K562 (cell line): ENCODE measurements at regions not wholly inside any gene's neighbourhood (a gene's known extent, or its start where the extent isn't known, plus 50 kb on each side); places are given as distances from the start of the nearest gene placed in this dataset.

Experiments used
- CTCF ChIP-seq, 3 experiments: IDR thresholded peaks in 2 of 3; conservative IDR thresholded peaks in 1 of 3; 2 replicates each; pipeline ENCODE4 v1.5.1; 2011 to 2012; ENCODE audit warnings: low read length in 3 of 3, mild to moderate bottlenecking in 3 of 3, control low read depth in 2 of 3, improper control_type of control experiment in 1 of 3, inconsistent platforms in 1 of 3, low read depth in 1 of 3, mixed read lengths in 1 of 3, moderate library complexity in 1 of 3; ENCODE audit not compliant: insufficient read depth in 2 of 3
- ETV5 ChIP-seq: sonication (generic); formaldehyde crosslinking; IDR thresholded peaks from 2 replicates; pipeline ENCODE4 v1.4.0; 2020; ENCODE audit warnings: low read depth, mild to moderate bottlenecking, missing genetic modification reagents
- GATA2 ChIP-seq: sonication (generic); formaldehyde crosslinking; IDR thresholded peaks from 2 replicates; pipeline ENCODE4 v1.4.0; 2020; ENCODE audit warnings: mild to moderate bottlenecking, missing genetic modification reagents
- KLF16 ChIP-seq: IDR thresholded peaks from 2 replicates; pipeline ENCODE4 v1.6.1; 2016; ENCODE audit warnings: antibody characterized with exemption
- MYNN ChIP-seq, 2 experiments: sonication (generic); formaldehyde crosslinking in 1 of 2; IDR thresholded peaks; 2 replicates each; pipeline versions ENCODE4 v1.5.0 to v1.6.1; 2016 to 2020; ENCODE audit warnings: antibody characterized with exemption in 1 of 2, missing genetic modification reagents in 1 of 2
- PATZ1 ChIP-seq: fragments of 250-450 bp; sonication (Bioruptor Pico); IDR thresholded peaks from 2 replicates; pipeline ENCODE4 v1.5.0; 2020; ENCODE audit warnings: mild to moderate bottlenecking, borderline replicate concordance
- POLR2A ChIP-seq: fragments of 450-650 bp; conservative IDR thresholded peaks from 2 replicates; pipeline ENCODE4 v1.6.1; 2016
- SLC30A9 ChIP-seq: fragments of 250-450 bp; sonication (Bioruptor Pico); IDR thresholded peaks from 2 replicates; pipeline ENCODE4 v1.8.0; 2022; ENCODE audit warnings: mild to moderate bottlenecking, moderate library complexity
- USF2 ChIP-seq: sonication (generic); formaldehyde crosslinking; IDR thresholded peaks from 2 replicates; pipeline ENCODE4 v1.5.0; 2020; ENCODE audit warnings: missing genetic modification reagents
- ZNF311 ChIP-seq: fragments of 250-450 bp; sonication (Bioruptor Pico); IDR thresholded peaks from 2 replicates; pipeline ENCODE4 v1.4.0; 2020; ENCODE audit warnings: mild to moderate bottlenecking, moderate library complexity

- TF ChIP-seq CTCF (IDR thresholded peaks at IDR 0.05 in 2 of 3, conservative IDR thresholded peaks at IDR 0.05 in 1 of 3; ENCODE audit: insufficient read depth in 2 of 3, low read depth in 1 of 3, low read length in 3 of 3) (no peak), POLR2A (no peak), ETV5 (no peak), ZNF311 (CRISPR knock-in tag) (no peak), MYNN (IDR thresholded peaks at IDR 0.05) (no peak), MYNN (CRISPR knock-in tag; IDR thresholded peaks at IDR 0.05) (no peak), PATZ1 (CRISPR knock-in tag) (no peak), GATA2 (CRISPR knock-in tag) (no peak), SLC30A9 (CRISPR knock-in tag) (no peak), KLF16 (no peak), USF2 (CRISPR knock-in tag) (no peak)
Measured at GRCh38 chr11:69352166-69352565, 58.2 kb downstream of the MYEOV start.
